ENCODE measurements at regions not wholly inside any gene's neighbourhood (a gene's known extent, or its start where the extent isn't known, plus 50 kb on each side); places are given as distances from the start of the nearest gene placed in this dataset.

DNA sequence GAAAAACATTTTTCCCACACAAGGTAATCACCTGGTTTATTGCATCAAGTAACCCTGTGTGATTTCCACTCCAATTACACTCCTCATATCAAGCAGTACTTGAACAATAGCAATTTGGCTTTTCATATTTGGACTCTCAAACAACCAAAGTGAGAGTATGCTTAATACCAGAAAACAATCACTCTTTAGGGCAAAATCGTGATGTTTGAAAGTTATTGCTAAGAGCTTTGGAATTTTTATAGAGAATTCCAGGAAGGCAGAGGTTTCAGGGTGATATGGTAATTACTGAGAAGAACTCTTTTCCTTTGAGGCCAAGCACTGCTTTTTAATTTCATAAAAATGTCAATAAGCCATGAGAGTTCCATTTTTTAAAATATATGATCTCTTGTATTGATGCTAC, 779.5 kb upstream of the LRRTM1 start:
- Histone ChIP-seq H3K27me3 (replicated peaks; ENCODE audit: insufficient read depth, low read length) (no peaks in the 10 kb centered on the region), H3K9me2 (replicated peaks; ENCODE audit: insufficient read depth, low read length) (no peaks in the 10 kb centered on the region), H3K27ac (ENCODE audit: low read length) (no peak overlapping the region), H3K4me3 (ENCODE audit: low read length) (no peak overlapping the region), H3K9me3 (replicated peaks; ENCODE audit: insufficient read depth, low read length) (no peaks in the 10 kb centered on the region), H3K9ac (ENCODE audit: low read length) (no peak overlapping the region), H2AFZ (ENCODE audit: low read length) (no peak overlapping the region), H3K4me2 (ENCODE audit: low read depth, low read length) (no peak overlapping the region), H3K36me3 (replicated peaks; ENCODE audit: insufficient read depth, low read length) (no peaks in the 10 kb centered on the region), H3K4me1 (ENCODE audit: low read length) (no peaks in the 10 kb centered on the region), H4K20me1 (ENCODE audit: insufficient read depth, low read length) (no peaks in the 10 kb centered on the region), H3K79me2 (ENCODE audit: low read length) (no peaks in the 10 kb centered on the region), H3F3A (ENCODE audit: insufficient read depth, low read length) (no peaks in the 10 kb centered on the region)
- DNase-seq: no peak
- TF ChIP-seq EZH2 (optimal IDR thresholded peaks at IDR 0.05; ENCODE audit: low read depth, low read length): no peak
- TF ChIP-seq, protein P1, sequence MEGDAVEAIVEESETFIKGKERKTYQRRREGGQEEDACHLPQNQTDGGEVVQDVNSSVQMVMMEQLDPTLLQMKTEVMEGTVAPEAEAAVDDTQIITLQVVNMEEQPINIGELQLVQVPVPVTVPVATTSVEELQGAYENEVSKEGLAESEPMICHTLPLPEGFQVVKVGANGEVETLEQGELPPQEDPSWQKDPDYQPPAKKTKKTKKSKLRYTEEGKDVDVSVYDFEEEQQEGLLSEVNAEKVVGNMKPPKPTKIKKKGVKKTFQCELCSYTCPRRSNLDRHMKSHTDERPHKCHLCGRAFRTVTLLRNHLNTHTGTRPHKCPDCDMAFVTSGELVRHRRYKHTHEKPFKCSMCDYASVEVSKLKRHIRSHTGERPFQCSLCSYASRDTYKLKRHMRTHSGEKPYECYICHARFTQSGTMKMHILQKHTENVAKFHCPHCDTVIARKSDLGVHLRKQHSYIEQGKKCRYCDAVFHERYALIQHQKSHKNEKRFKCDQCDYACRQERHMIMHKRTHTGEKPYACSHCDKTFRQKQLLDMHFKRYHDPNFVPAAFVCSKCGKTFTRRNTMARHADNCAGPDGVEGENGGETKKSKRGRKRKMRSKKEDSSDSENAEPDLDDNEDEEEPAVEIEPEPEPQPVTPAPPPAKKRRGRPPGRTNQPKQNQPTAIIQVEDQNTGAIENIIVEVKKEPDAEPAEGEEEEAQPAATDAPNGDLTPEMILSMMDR (IDR thresholded peaks at IDR 0.05; ENCODE audit: low read length): no peak
- no peak for TF ChIP-seq EZH2phosphoT487 (IDR thresholded peaks at IDR 0.05; ENCODE audit: low read length)

DNA sequence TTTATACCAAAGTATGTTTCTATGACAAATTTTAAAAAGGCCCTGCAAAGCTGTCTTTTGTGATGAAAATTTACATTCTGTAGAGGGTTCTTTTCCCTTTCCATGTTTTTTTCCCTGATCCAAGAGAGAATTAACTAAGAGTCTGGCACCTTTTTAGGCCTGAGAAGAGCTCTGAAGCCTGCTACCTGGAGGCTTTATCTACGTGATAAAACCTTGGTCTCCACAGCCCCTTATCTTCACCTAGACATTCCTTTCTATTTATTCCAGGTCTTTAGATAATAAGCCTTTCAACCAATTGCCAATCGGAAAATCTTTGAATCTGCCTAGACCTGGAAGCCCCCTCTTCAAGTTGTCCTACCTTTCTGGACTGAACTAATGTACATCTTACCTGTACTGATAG, 774.1 kb upstream of the LRRTM1 start:
- no peak overlapping the region for H3K9ac ChIP-seq (ENCODE audit: low read length)
- H3K27me3 ChIP-seq (replicated peaks; ENCODE audit: insufficient read depth, low read length): no peaks in the 10 kb centered on the region
- no peaks in the 10 kb centered on the region for H3K4me1 ChIP-seq (ENCODE audit: low read length)
- no peaks in the 10 kb centered on the region for H3K36me3 ChIP-seq (replicated peaks; ENCODE audit: insufficient read depth, low read length)
- H4K20me1 ChIP-seq (ENCODE audit: insufficient read depth, low read length): no peaks in the 10 kb centered on the region
- no peaks in the 10 kb centered on the region for H3K79me2 ChIP-seq (ENCODE audit: low read length)
- H3K9me3 ChIP-seq (replicated peaks; ENCODE audit: insufficient read depth, low read length): no peaks in the 10 kb centered on the region
- DNase-seq: no peak
- no peak overlapping the region for H3K4me2 ChIP-seq (ENCODE audit: low read depth, low read length)
- peaks cover 4% of the 10 kb centered on the region for H3F3A ChIP-seq (ENCODE audit: insufficient read depth, low read length)
- H3K27ac ChIP-seq (ENCODE audit: low read length): no peak overlapping the region
- H3K9me2 ChIP-seq (replicated peaks; ENCODE audit: insufficient read depth, low read length): no peaks in the 10 kb centered on the region
- TF ChIP-seq EZH2 (optimal IDR thresholded peaks at IDR 0.05; ENCODE audit: low read depth, low read length) (no peak), EZH2phosphoT487 (IDR thresholded peaks at IDR 0.05; ENCODE audit: low read length) (no peak)
- no peak overlapping the region for H3K4me3 ChIP-seq (ENCODE audit: low read length)
- H2AFZ ChIP-seq (ENCODE audit: low read length): no peak overlapping the region

DNA sequence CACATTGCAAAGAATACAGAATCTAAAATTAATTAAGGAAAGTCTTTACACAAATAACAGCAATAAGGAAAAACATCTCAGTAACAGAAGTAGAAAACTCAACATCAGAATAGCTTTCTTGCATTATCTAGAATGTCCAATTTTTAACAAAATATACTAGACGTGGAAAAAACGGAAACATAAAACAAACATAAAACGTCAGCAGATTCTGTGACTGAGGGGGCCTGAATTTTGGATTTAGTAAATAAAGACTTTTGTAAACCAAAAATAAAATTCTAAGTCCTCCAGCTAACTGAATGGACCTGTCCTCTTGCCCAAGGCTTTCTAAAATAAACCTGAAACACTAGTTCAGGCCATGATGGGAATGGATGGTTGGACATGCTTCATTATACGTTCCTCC, 773.5 kb upstream of the LRRTM1 start:
- TF ChIP-seq, protein P1 (IDR thresholded peaks at IDR 0.05; ENCODE audit: low read length): no peak
- no peak for TF ChIP-seq EZH2phosphoT487 (IDR thresholded peaks at IDR 0.05; ENCODE audit: low read length)
- no peak for TF ChIP-seq EZH2 (optimal IDR thresholded peaks at IDR 0.05; ENCODE audit: low read depth, low read length)
- no peaks in the 10 kb centered on the region for H3K9me2 ChIP-seq (replicated peaks; ENCODE audit: insufficient read depth, low read length)
- peak overlapping the region; percentile 46 for H3K4me3 ChIP-seq (ENCODE audit: low read length)
- peak overlapping the region; percentile 59; the same call in 1 of the 2 replicates for H3K27ac ChIP-seq (ENCODE audit: low read length)
- no peak for DNase-seq
- H3F3A ChIP-seq (ENCODE audit: insufficient read depth, low read length): peaks cover 4% of the 10 kb centered on the region
- no peaks in the 10 kb centered on the region for H3K9me3 ChIP-seq (replicated peaks; ENCODE audit: insufficient read depth, low read length)
- peak overlapping the region; percentile 50; the same call in 1 of the 2 replicates for H3K4me2 ChIP-seq (ENCODE audit: low read depth, low read length)
- no peaks in the 10 kb centered on the region for H3K27me3 ChIP-seq (replicated peaks; ENCODE audit: insufficient read depth, low read length)
- H3K79me2 ChIP-seq (ENCODE audit: low read length): no peaks in the 10 kb centered on the region
- no peaks in the 10 kb centered on the region for H4K20me1 ChIP-seq (ENCODE audit: insufficient read depth, low read length)
- H3K36me3 ChIP-seq (replicated peaks; ENCODE audit: insufficient read depth, low read length): no peaks in the 10 kb centered on the region
- H2AFZ ChIP-seq (ENCODE audit: low read length): peak overlapping the region; percentile 76
- peak overlapping the region; percentile 33; the same call in 1 of the 2 replicates for H3K9ac ChIP-seq (ENCODE audit: low read length)
- no peaks in the 10 kb centered on the region for H3K4me1 ChIP-seq (ENCODE audit: low read length)

DNA sequence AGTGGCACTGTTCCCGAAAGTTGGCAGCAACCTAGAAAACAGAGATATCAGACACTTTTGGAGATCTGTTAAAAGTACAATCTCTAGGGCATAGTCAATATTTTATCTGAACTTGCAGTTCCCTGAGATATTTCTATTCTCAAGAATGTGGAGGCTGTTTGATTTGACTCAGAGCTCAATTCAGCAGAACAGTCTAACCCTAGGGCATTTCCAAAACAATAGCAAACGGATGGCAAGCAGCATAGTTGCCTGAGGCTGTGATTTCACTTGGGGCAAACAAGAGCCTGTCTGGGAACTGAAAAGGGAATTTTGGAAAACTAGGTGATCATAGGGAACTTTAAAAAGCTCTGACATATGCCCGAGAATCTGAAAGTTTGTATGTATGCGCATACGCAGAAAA, 772.8 kb upstream of the LRRTM1 start:
- DNase-seq: peak; percentile 32
- Histone ChIP-seq H3K4me2 (ENCODE audit: low read depth, low read length) (peak overlapping the region; percentile 50), H3K36me3 (replicated peaks; ENCODE audit: insufficient read depth, low read length) (no peaks in the 10 kb centered on the region), H3K4me3 (ENCODE audit: low read length) (peak overlapping the region; percentile 46), H3K27ac (ENCODE audit: low read length) (peak overlapping the region; percentile 59), H3K9me3 (replicated peaks; ENCODE audit: insufficient read depth, low read length) (no peaks in the 10 kb centered on the region), H3K4me1 (ENCODE audit: low read length) (no peaks in the 10 kb centered on the region), H3K9ac (ENCODE audit: low read length) (peak overlapping the region; percentile 33; the same call in 1 of the 2 replicates), H4K20me1 (ENCODE audit: insufficient read depth, low read length) (no peaks in the 10 kb centered on the region), H3K9me2 (replicated peaks; ENCODE audit: insufficient read depth, low read length) (no peaks in the 10 kb centered on the region), H3F3A (ENCODE audit: insufficient read depth, low read length) (peaks cover 4% of the 10 kb centered on the region), H2AFZ (ENCODE audit: low read length) (peak overlapping the region; percentile 76), H3K27me3 (replicated peaks; ENCODE audit: insufficient read depth, low read length) (no peaks in the 10 kb centered on the region), H3K79me2 (ENCODE audit: low read length) (no peaks in the 10 kb centered on the region)
- TF ChIP-seq, protein P1 (IDR thresholded peaks at IDR 0.05; ENCODE audit: low read length): no peak
- no peak for TF ChIP-seq EZH2phosphoT487 (IDR thresholded peaks at IDR 0.05; ENCODE audit: low read length)
- no peak for TF ChIP-seq EZH2 (optimal IDR thresholded peaks at IDR 0.05; ENCODE audit: low read depth, low read length)
